Astrocyte of the spinal cord (primary cell): ENCODE measurements at regions not wholly inside any gene's neighbourhood (a gene's known extent, or its start where the extent isn't known, plus 50 kb on each side); places are given as distances from the start of the nearest gene placed in this dataset.

ENCODE experiments used
- DNase-seq: peaks from one replicate; pipeline ENCODE4 v3.0.0; 2011; ENCODE audit warnings: low read depth, low spot score
- H3K4me3 ChIP-seq: 2 replicates; pipeline ENCODE4 v1.5.1; 2011; ENCODE audit warnings: low read depth, mild to moderate bottlenecking, low read length, moderate library complexity
- CTCF ChIP-seq: IDR thresholded peaks from 2 replicates; pipeline ENCODE4 v1.5.1; 2012; ENCODE audit warnings: low read depth, mild to moderate bottlenecking, low read length, inconsistent platforms
- in situ Hi-C: cut with HindIII; loops from 2 replicates; pipeline ENCODE4 v1.10.0; 2017; ENCODE audit warnings: low sequenced_read_pairs

- no peak overlapping the region for H3K4me3 ChIP-seq
- DNase-seq: no peak
- TF ChIP-seq CTCF: no peak
- in situ Hi-C loops: no loop called here
Measured at GRCh38 chr5:58383448-58383847, 76.4 kb downstream of the PLK2 start.

GRCh38 chr5:58382131-58382534 lies 77.8 kb downstream of the PLK2 start:
- no peak for TF ChIP-seq CTCF
- no peak overlapping the region for H3K4me3 ChIP-seq
- DNase-seq: no peak
- in situ Hi-C loops: no loop called here

- no peak overlapping the region for H3K4me3 ChIP-seq
- in situ Hi-C loops: no loop called here
- no peak for TF ChIP-seq CTCF
- no peak for DNase-seq
Measured at GRCh38 chr5:58381566-58381965, 78.3 kb downstream of the PLK2 start.

- H3K4me3 ChIP-seq: no peak overlapping the region
- DNase-seq: no peak
- TF ChIP-seq CTCF: no peak
- in situ Hi-C loops: no loop called here
Measured at GRCh38 chr5:58380655-58381054, 79.2 kb downstream of the PLK2 start.

- TF ChIP-seq CTCF: no peak
- in situ Hi-C loops: no loop called here
- no peak overlapping the region for H3K4me3 ChIP-seq
- no peak for DNase-seq
Measured at GRCh38 chr5:58378613-58379390, 81.1 kb downstream of the PLK2 start.

GRCh38 chr5:58370606-58371005 lies 89.3 kb downstream of the PLK2 start:
- no peak overlapping the region for H3K4me3 ChIP-seq
- DNase-seq: no peak
- no peak for TF ChIP-seq CTCF
- in situ Hi-C loops: no loop called here
